Mesothelial cell of epicardium (in vitro differentiated cells): ENCODE measurements at regions not wholly inside any gene's neighbourhood (a gene's known extent, or its start where the extent isn't known, plus 50 kb on each side); places are given as distances from the start of the nearest gene placed in this dataset.

Source experiments
- DNase-seq, 2 experiments: peaks; one replicate each; pipeline ENCODE4 v3.0.0; 2021; ENCODE audit warnings: low spot score in 2 of 2; ENCODE audit not compliant: unreplicated experiment in 2 of 2
- H3K27ac Mint-ChIP-seq: 2 replicates; pipeline ENCODE4 v1.8.0; 2021; ENCODE audit warnings: mixed read lengths
- H3K27me3 Mint-ChIP-seq: 2 replicates; pipeline ENCODE4 v1.8.0; 2021; ENCODE audit warnings: low read depth, mixed read lengths
- H3K36me3 Mint-ChIP-seq: 2 replicates; pipeline ENCODE4 v1.8.0; 2021; ENCODE audit warnings: mixed read lengths
- H3K4me1 Mint-ChIP-seq: 2 replicates; pipeline ENCODE4 v1.8.0; 2021; ENCODE audit warnings: mixed read lengths
- H3K4me3 Mint-ChIP-seq: 2 replicates; pipeline ENCODE4 v1.8.0; 2021; ENCODE audit warnings: mild to moderate bottlenecking, moderate library complexity, mixed read lengths
- H3K9me3 Mint-ChIP-seq: 2 replicates; pipeline ENCODE4 v1.8.0; 2021; ENCODE audit warnings: mixed read lengths
- CTCF ChIP-seq: fragments of 200-600 bp; sonication (generic); IDR thresholded peaks from one replicate; pipeline ENCODE4 v1.5.0; 2021; ENCODE audit warnings: antibody characterized with exemption; ENCODE audit not compliant: unreplicated experiment

- H3K36me3 Mint-ChIP-seq: no peaks in the 10 kb centered on the region
- no peak overlapping the region for H3K4me3 Mint-ChIP-seq
- DNase-seq: no peak
- peaks cover 6% of the 10 kb centered on the region for H3K4me1 Mint-ChIP-seq
- H3K27ac Mint-ChIP-seq: no peak overlapping the region
- H3K9me3 Mint-ChIP-seq: peaks cover 3% of the 10 kb centered on the region
- peaks cover 37% of the 10 kb centered on the region for H3K27me3 Mint-ChIP-seq
- TF ChIP-seq CTCF: no peak
Observed at GRCh38 chr1:30540611-30541192, 182.7 kb downstream of the MATN1 start.

DNA sequence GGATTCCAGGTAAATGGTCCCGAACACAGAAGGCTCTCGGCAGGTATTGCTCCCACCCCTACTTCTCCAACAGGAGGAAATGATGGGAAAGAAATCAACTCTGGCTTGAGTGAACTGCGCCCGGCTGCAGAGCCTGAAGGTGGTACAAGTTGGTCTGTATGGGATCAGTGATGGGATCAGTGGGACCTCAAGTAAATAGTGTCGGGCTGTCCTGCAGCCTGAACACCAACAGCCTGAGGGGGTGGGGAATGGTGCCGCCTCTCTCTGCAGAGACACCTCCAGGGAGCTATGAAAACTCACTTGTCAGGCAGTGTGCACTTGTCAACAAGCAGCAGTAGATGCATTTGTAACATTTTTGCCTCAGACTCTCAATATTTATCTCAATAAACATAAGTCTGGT lies 183.5 kb downstream of the MATN1 start:
- no peak overlapping the region for H3K27ac Mint-ChIP-seq
- peaks cover 43% of the 10 kb centered on the region for H3K27me3 Mint-ChIP-seq
- no peaks in the 10 kb centered on the region for H3K36me3 Mint-ChIP-seq
- no peak for DNase-seq
- H3K9me3 Mint-ChIP-seq: peaks cover 3% of the 10 kb centered on the region
- no peak overlapping the region for H3K4me3 Mint-ChIP-seq
- no peak for TF ChIP-seq CTCF
- H3K4me1 Mint-ChIP-seq: no peaks in the 10 kb centered on the region

GRCh38 chr1:30538993-30539867 lies 184.2 kb downstream of the MATN1 start:
- H3K36me3 Mint-ChIP-seq: no peaks in the 10 kb centered on the region
- no peak overlapping the region for H3K4me3 Mint-ChIP-seq
- H3K4me1 Mint-ChIP-seq: no peaks in the 10 kb centered on the region
- peaks cover 3% of the 10 kb centered on the region for H3K9me3 Mint-ChIP-seq
- TF ChIP-seq CTCF: no peak
- no peak overlapping the region for H3K27ac Mint-ChIP-seq
- DNase-seq: no peak
- H3K27me3 Mint-ChIP-seq: peaks cover 48% of the 10 kb centered on the region

GRCh38 chr1:30538226-30538992 lies 185.0 kb downstream of the MATN1 start:
- Mint-ChIP-seq H3K4me1 (no peaks in the 10 kb centered on the region), H3K27ac (no peak overlapping the region), H3K36me3 (no peaks in the 10 kb centered on the region), H3K4me3 (no peak overlapping the region), H3K9me3 (peaks cover 3% of the 10 kb centered on the region), H3K27me3 (peaks cover 42% of the 10 kb centered on the region)
- TF ChIP-seq CTCF: no peak
- no peak for DNase-seq

DNA sequence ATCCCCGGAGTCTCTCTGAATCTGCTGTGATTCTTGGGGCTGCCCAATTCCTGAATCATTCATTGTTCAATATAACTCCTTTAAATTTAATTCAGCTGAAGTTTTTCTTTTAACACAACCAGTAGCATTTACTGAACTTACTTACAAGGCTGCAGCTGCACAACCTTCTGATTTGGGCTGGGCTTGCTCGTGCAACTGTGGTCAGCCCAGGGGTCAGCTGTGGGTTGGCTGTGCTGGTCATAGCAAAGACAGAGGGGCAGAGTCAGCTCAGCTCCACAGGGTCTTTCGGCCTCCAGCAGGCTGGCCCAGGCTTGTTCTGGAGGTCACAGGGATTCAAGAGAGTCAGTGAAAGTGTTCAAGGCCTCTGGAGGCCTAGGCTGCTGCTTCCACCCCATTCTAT lies 186.1 kb downstream of the MATN1 start:
- H3K4me1 Mint-ChIP-seq: no peaks in the 10 kb centered on the region
- no peak for DNase-seq
- H3K27me3 Mint-ChIP-seq: peaks cover 45% of the 10 kb centered on the region
- TF ChIP-seq CTCF: no peak
- H3K36me3 Mint-ChIP-seq: no peaks in the 10 kb centered on the region
- no peak overlapping the region for H3K4me3 Mint-ChIP-seq
- peaks cover 3% of the 10 kb centered on the region for H3K9me3 Mint-ChIP-seq
- H3K27ac Mint-ChIP-seq: no peak overlapping the region
